ENCODE measurements at regions not wholly inside any gene's neighbourhood (a gene's known extent, or its start where the extent isn't known, plus 50 kb on each side); places are given as distances from the start of the nearest gene placed in this dataset.

DNA sequence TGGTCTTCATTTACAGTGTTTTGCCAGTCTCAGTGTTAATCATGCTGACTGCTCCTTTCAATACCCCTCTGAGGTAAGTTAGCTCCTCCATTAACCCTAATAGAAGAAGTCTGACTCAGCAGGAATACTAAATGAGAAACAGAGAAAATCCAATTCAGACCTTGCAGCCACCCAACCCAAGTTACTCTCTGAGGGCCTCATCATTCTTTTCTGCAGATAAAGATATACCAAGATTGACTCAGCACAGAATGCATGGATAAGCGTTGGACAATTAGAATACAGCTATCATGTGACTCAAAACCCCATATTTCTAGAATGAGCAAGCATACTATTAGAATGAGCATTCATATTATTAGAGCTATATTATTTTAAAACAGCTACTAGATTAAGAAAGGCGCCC is 389.1 kb upstream of the SGO1 start:
- TF ChIP-seq, protein P1, sequence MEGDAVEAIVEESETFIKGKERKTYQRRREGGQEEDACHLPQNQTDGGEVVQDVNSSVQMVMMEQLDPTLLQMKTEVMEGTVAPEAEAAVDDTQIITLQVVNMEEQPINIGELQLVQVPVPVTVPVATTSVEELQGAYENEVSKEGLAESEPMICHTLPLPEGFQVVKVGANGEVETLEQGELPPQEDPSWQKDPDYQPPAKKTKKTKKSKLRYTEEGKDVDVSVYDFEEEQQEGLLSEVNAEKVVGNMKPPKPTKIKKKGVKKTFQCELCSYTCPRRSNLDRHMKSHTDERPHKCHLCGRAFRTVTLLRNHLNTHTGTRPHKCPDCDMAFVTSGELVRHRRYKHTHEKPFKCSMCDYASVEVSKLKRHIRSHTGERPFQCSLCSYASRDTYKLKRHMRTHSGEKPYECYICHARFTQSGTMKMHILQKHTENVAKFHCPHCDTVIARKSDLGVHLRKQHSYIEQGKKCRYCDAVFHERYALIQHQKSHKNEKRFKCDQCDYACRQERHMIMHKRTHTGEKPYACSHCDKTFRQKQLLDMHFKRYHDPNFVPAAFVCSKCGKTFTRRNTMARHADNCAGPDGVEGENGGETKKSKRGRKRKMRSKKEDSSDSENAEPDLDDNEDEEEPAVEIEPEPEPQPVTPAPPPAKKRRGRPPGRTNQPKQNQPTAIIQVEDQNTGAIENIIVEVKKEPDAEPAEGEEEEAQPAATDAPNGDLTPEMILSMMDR (IDR thresholded peaks at IDR 0.05), result no peak
- no peak for TF ChIP-seq EZH2 (IDR thresholded peaks at IDR 0.05)
